ENCODE measurements at regions not wholly inside any gene's neighbourhood (a gene's known extent, or its start where the extent isn't known, plus 50 kb on each side); places are given as distances from the start of the nearest gene placed in this dataset.
"Not testable (repeated sequence)": the region's sequence is repeated elsewhere in the genome, so short reads cannot be mapped to it uniquely, and the experiment has no call there.

GRCh38 chr18:21928925-21929324, 188.3 kb downstream of the MIB1 start:
- no peak for DNase-seq (ENCODE audit: low spot score)

- no peak for DNase-seq (ENCODE audit: low spot score)
These were observed 189.6 kb downstream of the MIB1 start for GRCh38 chr18:21930177-21930576.

GRCh38 chr18:21933931-21934765, 193.6 kb downstream of the MIB1 start:
- peak; percentile 71 for DNase-seq (ENCODE audit: low spot score)

GRCh38 chr18:21934766-21935015, 194.1 kb downstream of the MIB1 start:
- no peak for DNase-seq (ENCODE audit: low spot score)

- no peak for DNase-seq (ENCODE audit: low spot score)
These were observed 202.9 kb downstream of the MIB1 start for GRCh38 chr18:21943456-21943855.

GRCh38 chr18:21949326-21950015, 208.9 kb downstream of the MIB1 start:
- DNase-seq (ENCODE audit: low spot score), result no peak

- DNase-seq (ENCODE audit: low spot score), result peak; percentile 82
These were observed 213.4 kb upstream of the GATA6 start for GRCh38 chr18:21955757-21956652.

- no peak for DNase-seq (ENCODE audit: low spot score)
These were observed 211.1 kb upstream of the GATA6 start for GRCh38 chr18:21958263-21958662.

- no peak for DNase-seq (ENCODE audit: low spot score)
These were observed 210.5 kb upstream of the GATA6 start for GRCh38 chr18:21958707-21959450.

GRCh38 chr18:21960189-21960588, 209.2 kb upstream of the GATA6 start:
- no peak for DNase-seq (ENCODE audit: low spot score)

- no peak for DNase-seq (ENCODE audit: low spot score)
These were observed 206.1 kb upstream of the GATA6 start for GRCh38 chr18:21963336-21963735.

- DNase-seq (ENCODE audit: low spot score), result no peak
These were observed 201.1 kb upstream of the GATA6 start for GRCh38 chr18:21968338-21968737.

- no peak for DNase-seq (ENCODE audit: low spot score)
These were observed 197.1 kb upstream of the GATA6 start for GRCh38 chr18:21972281-21972680.

- DNase-seq (ENCODE audit: low spot score), result not testable (repeated sequence)
These were observed 193.4 kb upstream of the GATA6 start for GRCh38 chr18:21975954-21976353.

GRCh38 chr18:21978546-21979170, 190.7 kb upstream of the GATA6 start:
- no peak for DNase-seq (ENCODE audit: low spot score)

- no peak for DNase-seq (ENCODE audit: low spot score)
These were observed 190.2 kb upstream of the GATA6 start for GRCh38 chr18:21979171-21979560.

GRCh38 chr18:21979759-21980158, 189.6 kb upstream of the GATA6 start:
- DNase-seq (ENCODE audit: low spot score), result no peak

GRCh38 chr18:21980744-21981143, 188.6 kb upstream of the GATA6 start:
- no peak for DNase-seq (ENCODE audit: low spot score)

- DNase-seq (ENCODE audit: low spot score), result not testable (repeated sequence)
These were observed 187.9 kb upstream of the GATA6 start for GRCh38 chr18:21981489-21981888.

- DNase-seq (ENCODE audit: low spot score), result no peak
These were observed 178.3 kb upstream of the GATA6 start for GRCh38 chr18:21991081-21991534.

GRCh38 chr18:21991886-21992285, 177.5 kb upstream of the GATA6 start:
- DNase-seq (ENCODE audit: low spot score), result no peak
